HCT116 (cell line): ENCODE measurements at regions not wholly inside any gene's neighbourhood (a gene's known extent, or its start where the extent isn't known, plus 50 kb on each side); places are given as distances from the start of the nearest gene placed in this dataset.

Experiments used
- ATAC-seq: fragments of 200-7000 bp; cut with Tn5 transposase; 2 replicates; pipeline ENCODE4 v1.9.1; 2020; ENCODE audit warnings: mild to moderate bottlenecking, moderate library complexity
- BruUV-seq: library from RNA; stranded (reverse); fragments of 400-500 nt; replicated peaks from 2 replicates; lab custom pipeline; 2021; lab: Mats Ljungman, UMichigan
- CTCF ChIA-PET: fragments of 300-600 bp; sonication (Branson Sonifier 250); formaldehyde crosslinking; loops from one replicate; lab custom pipeline; 2021; ENCODE audit warnings: antibody characterized with exemption; lab: Charles Lee
- POLR2A ChIA-PET: fragments of 300-600, 350-600 bp; sonication (Branson Sonifier 250); formaldehyde crosslinking; loops from one replicate; lab custom pipeline; 2021; ENCODE audit warnings: antibody characterized with exemption; lab: Charles Lee
- RAD21 ChIA-PET, 2 experiments: fragments of 300-600 bp; sonication (Branson Sonifier 250); formaldehyde crosslinking; loops; one replicate each; lab custom pipeline; 2023; ENCODE audit warnings: low total read pairs in 2 of 2; ENCODE audit not compliant: uncharacterized antibody in 2 of 2, unreplicated experiment in 2 of 2, low non-redundant PET in 1 of 2; lab: Charles Lee
- DNase-seq: peaks from one replicate; pipeline ENCODE4 v3.0.0-alpha.2; 2010; ENCODE audit warnings: low read depth, low spot score
- H2AFZ ChIP-seq: fragments of 200-600 bp; shearing (Covaris generic), sonication (generic); 2 replicates; pipeline ENCODE4 v1.6.1; 2017; ENCODE audit warnings: low read depth, mixed run types, mixed read lengths, antibody characterized with exemption, low read length; ENCODE audit not compliant: poor library complexity, severe bottlenecking
- H3K27ac ChIP-seq: 2 replicates; pipeline ENCODE4 v1.5.1; 2012; ENCODE audit warnings: low read depth, low read length
- H3K27me3 ChIP-seq: fragments of 200-600 bp; sonication (generic); 2 replicates; pipeline ENCODE4 v1.6.1; 2016; ENCODE audit warnings: mixed run types, low read length, mixed read lengths; ENCODE audit not compliant: insufficient read depth
- H3K36me3 ChIP-seq, 2 experiments: fragments of 200-500 bp in 1 of 2; fragments of 200-600 bp in 1 of 2; sonication (Bioruptor generic) in 1 of 2; sonication (generic) in 1 of 2; 2 replicates each; pipeline versions ENCODE4 v1.5.1 to v1.6.1; 2014 to 2016; ENCODE audit warnings: low read length in 2 of 2, inconsistent platforms in 1 of 2, mixed read lengths in 1 of 2, mixed run types in 1 of 2; ENCODE audit not compliant: insufficient read depth in 2 of 2, control insufficient read depth in 1 of 2
- H3K4me1 ChIP-seq, 2 experiments: fragments of 200-600 bp in 1 of 2; sonication (generic) in 1 of 2; 2 replicates each; pipeline versions ENCODE4 v1.5.1 to v1.6.1; 2012 to 2017; ENCODE audit warnings: low read length in 2 of 2, inconsistent platforms in 1 of 2, mild to moderate bottlenecking in 1 of 2, mixed read lengths in 1 of 2, mixed run types in 1 of 2, moderate library complexity in 1 of 2; ENCODE audit not compliant: insufficient read depth in 2 of 2, control insufficient read depth in 1 of 2
- H3K4me2 ChIP-seq: fragments of 200-600 bp; sonication (generic); 2 replicates; pipeline ENCODE4 v1.6.1; 2017; ENCODE audit warnings: mixed run types, low read length, mixed read lengths
- H3K4me3 ChIP-seq, 2 experiments: fragments of 200-600 bp in 1 of 2; sonication (generic) in 1 of 2; replicated peaks in 1 of 2; 2 replicates each; pipeline ENCODE4 v1.5.1; 2011 to 2016; ENCODE audit warnings: low read length in 2 of 2, control low read depth in 1 of 2, low read depth in 1 of 2, mild to moderate bottlenecking in 1 of 2, mixed read lengths in 1 of 2, mixed run types in 1 of 2
- H3K79me2 ChIP-seq: fragments of 200-600 bp; sonication (generic); 2 replicates; pipeline ENCODE4 v1.6.1; 2017; ENCODE audit warnings: mild to moderate bottlenecking, mixed run types, low read length, moderate library complexity, mixed read lengths; ENCODE audit not compliant: insufficient read depth
- H3K9ac ChIP-seq: fragments of 200-600 bp; sonication (generic); 2 replicates; pipeline ENCODE4 v1.6.1; 2016; ENCODE audit warnings: low read length, mixed read lengths
- H3K9me2 ChIP-seq: fragments of 200-600 bp; sonication (generic), shearing (Covaris generic); 2 replicates; pipeline ENCODE4 v1.6.1; 2017; ENCODE audit warnings: mixed run types, mild to moderate bottlenecking, moderate library complexity; ENCODE audit not compliant: insufficient read depth
- H3K9me3 ChIP-seq, 2 experiments: fragments of 200-500 bp in 1 of 2; fragments of 200-600 bp in 1 of 2; sonication (Bioruptor generic) in 1 of 2; sonication (generic) in 1 of 2; 2 replicates each; pipeline ENCODE4 v1.6.1; 2014 to 2017; ENCODE audit warnings: low read length in 2 of 2, mixed read lengths in 2 of 2, inconsistent platforms in 1 of 2, low read depth in 1 of 2, mild to moderate bottlenecking in 1 of 2, mixed run types in 1 of 2, moderate library complexity in 1 of 2; ENCODE audit not compliant: control insufficient read depth in 1 of 2, insufficient read depth in 1 of 2
- H4K20me1 ChIP-seq: fragments of 200-600 bp; sonication (generic), shearing (Covaris generic); 2 replicates; pipeline ENCODE4 v1.6.1; 2017; ENCODE audit warnings: mixed run types, mild to moderate bottlenecking, moderate library complexity; ENCODE audit not compliant: insufficient read depth
- CBX3 ChIP-seq: IDR thresholded peaks from 2 replicates; pipeline ENCODE4 v1.6.1; 2012; ENCODE audit warnings: low read depth
- CEBPB ChIP-seq: IDR thresholded peaks from 2 replicates; pipeline ENCODE4 v1.6.1; 2012; ENCODE audit warnings: low read depth
- EGR1 ChIP-seq: IDR thresholded peaks from 2 replicates; pipeline ENCODE4 v1.6.1; 2012; ENCODE audit warnings: low read depth
- ELF1 ChIP-seq: IDR thresholded peaks from 2 replicates; pipeline ENCODE4 v1.6.1; 2012; ENCODE audit warnings: low read depth, borderline replicate concordance
- EZH2 ChIP-seq: fragments of 200-600 bp; sonication (generic); IDR thresholded peaks from 2 replicates; pipeline ENCODE4 v1.6.1; 2017; ENCODE audit warnings: antibody characterized with exemption, mixed run types
- EZH2phosphoT487 ChIP-seq: fragments of 200-600 bp; IDR thresholded peaks from 2 replicates; pipeline ENCODE4 v1.6.1; 2018; ENCODE audit warnings: antibody characterized with exemption, borderline replicate concordance
- JUND ChIP-seq: IDR thresholded peaks from 2 replicates; pipeline ENCODE4 v1.6.1; 2012
- POLR2AphosphoS5 ChIP-seq: IDR thresholded peaks from 2 replicates; pipeline ENCODE4 v1.6.1; 2011; ENCODE audit warnings: mild to moderate bottlenecking, low read depth, low read length, moderate library complexity
- RAD21 ChIP-seq: IDR thresholded peaks from 2 replicates; pipeline ENCODE4 v1.6.1; 2012; ENCODE audit warnings: low read depth, mild to moderate bottlenecking
- SIN3A ChIP-seq: IDR thresholded peaks from 2 replicates; pipeline ENCODE4 v1.6.1; 2012; ENCODE audit warnings: low read depth
- SP1 ChIP-seq: IDR thresholded peaks from 2 replicates; pipeline ENCODE4 v1.6.1; 2012; ENCODE audit warnings: low read depth
- SRF ChIP-seq: IDR thresholded peaks from 2 replicates; pipeline ENCODE4 v1.6.1; 2012; ENCODE audit warnings: low read depth
- TCF7L2 ChIP-seq: IDR thresholded peaks from 2 replicates; pipeline ENCODE4 v1.7.0; 2011; ENCODE audit warnings: borderline replicate concordance, inconsistent platforms; ENCODE audit not compliant: insufficient read depth, insufficient read length; ENCODE audit errors: extremely low read depth
- ZBTB33 ChIP-seq: IDR thresholded peaks from 2 replicates; pipeline ENCODE4 v1.6.1; 2011; ENCODE audit warnings: mild to moderate bottlenecking, low read length, moderate library complexity; ENCODE audit not compliant: insufficient replicate concordance; ENCODE audit errors: extremely low read depth
- intact Hi-C: fragments of 100-400 bp; cut with micrococcal nuclease; formaldehyde crosslinking; loops from 2 replicates; pipeline ENCODE4 v1.10.0; 2022
- TF ChIP-seq, protein P1 (sequence below): IDR thresholded peaks from 2 replicates; pipeline ENCODE4 v1.6.1; 2012; ENCODE audit warnings: low read depth
- TF ChIP-seq, protein P2 (sequence below): IDR thresholded peaks from 2 replicates; pipeline ENCODE4 v1.6.1; 2012

DNA sequence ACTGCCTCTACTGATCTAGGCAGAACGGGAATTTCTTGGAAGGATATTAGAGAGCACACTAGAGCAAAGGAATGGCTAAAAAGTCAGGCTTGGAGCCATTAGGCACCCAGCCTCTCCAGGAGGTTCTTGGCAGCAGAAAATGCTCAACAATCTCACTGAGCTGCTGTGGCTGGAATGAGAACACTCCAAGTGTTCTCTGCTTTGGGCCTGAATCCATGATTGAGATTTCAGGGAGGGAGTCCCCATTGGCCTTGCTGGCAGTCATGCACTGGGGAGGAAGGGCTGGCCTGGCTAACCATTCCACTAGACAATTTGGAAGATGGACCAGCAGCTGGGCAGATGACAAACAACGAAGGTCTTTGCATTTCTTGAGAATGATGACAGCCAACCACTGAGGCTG lies 362.6 kb downstream of the SHQ1 start:
- no peak overlapping the region for H3K4me2 ChIP-seq
- ATAC-seq = no peak
- RAD21 ChIA-PET = no interaction called here
- no peaks in the 10 kb centered on the region for H3K27me3 ChIP-seq
- DNase-seq = no peak
- no peak for TF ChIP-seq CEBPB
- TF ChIP-seq EZH2 = no peak
- no peak for TF ChIP-seq RAD21
- TF ChIP-seq EGR1 = no peak
- no peak for TF ChIP-seq EZH2phosphoT487
- no peak for TF ChIP-seq SP1
- no peak overlapping the region for H3K27ac ChIP-seq
- no peak overlapping the region for H2AFZ ChIP-seq
- no TSS peak for BruUV-seq
- no peaks in the 10 kb centered on the region for H3K9me2 ChIP-seq
- no peaks in the 10 kb centered on the region for H4K20me1 ChIP-seq
- H3K4me3 ChIP-seq = no peak overlapping the region
- H3K36me3 ChIP-seq = no peaks in the 10 kb centered on the region
- no peak overlapping the region for H3K9ac ChIP-seq
- H3K9me3 ChIP-seq = no peaks in the 10 kb centered on the region
- POLR2A ChIA-PET = no interaction called here
- peaks cover 36 to 61% of the 10 kb centered on the region in 2 experiments for H3K4me1 ChIP-seq
- H3K79me2 ChIP-seq = no peaks in the 10 kb centered on the region
- intact Hi-C loops = no loop called here
- CTCF ChIA-PET = no interaction called here

GRCh38 chr3:72483554-72484104 lies 364.6 kb downstream of the SHQ1 start:
- no peak overlapping the region for H3K27ac ChIP-seq
- peak overlapping the region; percentile 72 for H3K4me2 ChIP-seq
- ChIA-PET RAD21 (no interaction called here), CTCF (no interaction called here), POLR2A (interaction anchor here (0.8 to 1.1 kb wide), 2 partner anchors 11 to 16 kb away, joined by 3 read pairs; no protein-coding TSS in a partner anchor)
- H4K20me1 ChIP-seq = no peaks in the 10 kb centered on the region
- DNase-seq = no peak
- intact Hi-C loops = no loop called here
- H3K9me2 ChIP-seq = no peaks in the 10 kb centered on the region
- H2AFZ ChIP-seq = peak overlapping the region; percentile 79
- TF ChIP-seq ZBTB33 (no peak), TCF7L2 (no peak), JUND (no peak), CEBPB (no peak), CBX3 (no peak), SP1 (no peak), ELF1 (no peak), SRF (no peak), SIN3A (no peak), POLR2AphosphoS5 (no peak), EZH2phosphoT487 (no peak), RAD21 (no peak)
- TF ChIP-seq, protein P1, sequence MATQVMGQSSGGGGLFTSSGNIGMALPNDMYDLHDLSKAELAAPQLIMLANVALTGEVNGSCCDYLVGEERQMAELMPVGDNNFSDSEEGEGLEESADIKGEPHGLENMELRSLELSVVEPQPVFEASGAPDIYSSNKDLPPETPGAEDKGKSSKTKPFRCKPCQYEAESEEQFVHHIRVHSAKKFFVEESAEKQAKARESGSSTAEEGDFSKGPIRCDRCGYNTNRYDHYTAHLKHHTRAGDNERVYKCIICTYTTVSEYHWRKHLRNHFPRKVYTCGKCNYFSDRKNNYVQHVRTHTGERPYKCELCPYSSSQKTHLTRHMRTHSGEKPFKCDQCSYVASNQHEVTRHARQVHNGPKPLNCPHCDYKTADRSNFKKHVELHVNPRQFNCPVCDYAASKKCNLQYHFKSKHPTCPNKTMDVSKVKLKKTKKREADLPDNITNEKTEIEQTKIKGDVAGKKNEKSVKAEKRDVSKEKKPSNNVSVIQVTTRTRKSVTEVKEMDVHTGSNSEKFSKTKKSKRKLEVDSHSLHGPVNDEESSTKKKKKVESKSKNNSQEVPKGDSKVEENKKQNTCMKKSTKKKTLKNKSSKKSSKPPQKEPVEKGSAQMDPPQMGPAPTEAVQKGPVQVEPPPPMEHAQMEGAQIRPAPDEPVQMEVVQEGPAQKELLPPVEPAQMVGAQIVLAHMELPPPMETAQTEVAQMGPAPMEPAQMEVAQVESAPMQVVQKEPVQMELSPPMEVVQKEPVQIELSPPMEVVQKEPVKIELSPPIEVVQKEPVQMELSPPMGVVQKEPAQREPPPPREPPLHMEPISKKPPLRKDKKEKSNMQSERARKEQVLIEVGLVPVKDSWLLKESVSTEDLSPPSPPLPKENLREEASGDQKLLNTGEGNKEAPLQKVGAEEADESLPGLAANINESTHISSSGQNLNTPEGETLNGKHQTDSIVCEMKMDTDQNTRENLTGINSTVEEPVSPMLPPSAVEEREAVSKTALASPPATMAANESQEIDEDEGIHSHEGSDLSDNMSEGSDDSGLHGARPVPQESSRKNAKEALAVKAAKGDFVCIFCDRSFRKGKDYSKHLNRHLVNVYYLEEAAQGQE = no peak
- TF ChIP-seq, protein P2, sequence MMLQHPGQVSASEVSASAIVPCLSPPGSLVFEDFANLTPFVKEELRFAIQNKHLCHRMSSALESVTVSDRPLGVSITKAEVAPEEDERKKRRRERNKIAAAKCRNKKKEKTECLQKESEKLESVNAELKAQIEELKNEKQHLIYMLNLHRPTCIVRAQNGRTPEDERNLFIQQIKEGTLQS = no peak
- peak overlapping the region in 1 of 2 experiments; percentile 46; a peak in 2 of 4 replicates for H3K4me3 ChIP-seq
- H3K79me2 ChIP-seq = no peaks in the 10 kb centered on the region
- peaks cover 36 to 57% of the 10 kb centered on the region in 2 experiments for H3K4me1 ChIP-seq
- no peaks in the 10 kb centered on the region for H3K9me3 ChIP-seq
- no TSS peak for BruUV-seq
- no peaks in the 10 kb centered on the region for H3K27me3 ChIP-seq
- peak overlapping the region; percentile 16; the same call in 1 of the 2 replicates for H3K9ac ChIP-seq
- H3K36me3 ChIP-seq = no peaks in the 10 kb centered on the region
- ATAC-seq = no peak
